Stimulated activated naive CD8-positive, alpha-beta T cell treated with anti-CD3 and anti-CD28 coated beads, Interleukin-15, Interleukin-2, amounts not matched to agents 100 U/mL and 50 U/mL, for 24 hours (primary cell): ENCODE measurements at regions not wholly inside any gene's neighbourhood (a gene's known extent, or its start where the extent isn't known, plus 50 kb on each side); places are given as distances from the start of the nearest gene placed in this dataset.

Experiments
- ATAC-seq: fragments of 150-1000 bp; cut with Tn5 transposase; one replicate; pipeline ENCODE4 v1.10.0; 2021
- DNase-seq: peaks from one replicate; pipeline ENCODE4 v3.0.0; 2021

DNA sequence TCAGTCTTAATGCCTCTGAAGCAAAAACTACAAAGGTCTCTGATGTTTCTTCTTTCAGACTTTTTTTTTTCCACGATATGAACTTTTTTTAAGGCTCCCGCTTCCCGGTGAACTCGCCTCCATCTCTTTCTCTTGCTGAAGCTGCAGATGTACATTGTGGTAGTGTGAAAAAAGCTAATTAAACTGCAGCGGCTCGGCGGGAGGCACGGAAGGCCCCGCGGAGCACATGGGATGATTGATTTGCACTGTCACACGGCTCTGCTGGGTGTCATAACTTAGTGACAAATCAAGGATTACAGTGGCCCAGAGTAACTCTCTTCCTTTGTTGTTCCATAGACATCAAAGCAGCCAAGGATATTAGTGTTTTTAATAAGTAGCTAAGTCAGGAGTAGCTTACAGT is 196.3 kb downstream of the AXIN2 start:
- ATAC-seq = no peak

DNA sequence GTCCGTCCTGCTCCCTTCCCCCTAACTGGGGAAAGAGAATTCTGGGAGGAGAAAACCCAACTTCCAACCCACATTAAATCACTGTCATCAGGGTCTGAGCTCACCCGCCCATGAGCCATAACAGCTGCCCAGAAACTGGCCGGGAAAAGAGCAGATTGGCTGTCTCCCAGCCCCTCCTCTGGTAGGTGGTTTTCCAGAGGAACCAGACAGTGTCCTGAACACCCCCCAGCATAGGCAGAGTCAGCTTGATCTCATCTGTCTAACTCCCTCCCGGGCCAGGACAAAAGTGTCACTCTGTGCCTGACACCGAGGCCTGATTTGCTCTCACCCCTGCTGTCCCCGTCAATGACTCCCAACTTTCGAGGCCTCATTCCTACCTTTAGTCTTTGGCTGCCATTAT is 197.0 kb downstream of the AXIN2 start:
- no peak for ATAC-seq
- DNase-seq = no peak

More for the DNA sequence above, 196.3 kb downstream of the AXIN2 start:
- no peak for DNase-seq

DNA sequence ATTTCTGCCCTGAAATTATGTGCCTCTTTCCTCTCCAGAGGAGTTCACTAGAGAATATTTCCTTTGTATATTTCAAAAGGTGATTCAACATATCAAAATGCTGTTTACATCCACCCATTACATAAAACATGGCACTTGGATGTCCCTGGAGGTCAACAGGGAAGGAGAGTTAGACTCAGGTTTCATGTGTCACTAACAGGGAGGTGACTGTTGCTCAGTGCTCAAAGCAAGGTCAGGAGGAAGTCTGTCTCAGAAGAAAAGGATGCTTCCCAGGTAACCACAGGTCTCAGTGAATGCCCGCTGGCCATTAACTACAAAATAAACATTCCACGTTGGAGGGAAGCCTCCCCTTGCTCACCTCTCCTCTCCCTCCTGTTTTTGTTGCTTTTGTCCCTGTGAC is 198.6 kb downstream of the AXIN2 start:
- DNase-seq = no peak
- ATAC-seq = no peak

DNA sequence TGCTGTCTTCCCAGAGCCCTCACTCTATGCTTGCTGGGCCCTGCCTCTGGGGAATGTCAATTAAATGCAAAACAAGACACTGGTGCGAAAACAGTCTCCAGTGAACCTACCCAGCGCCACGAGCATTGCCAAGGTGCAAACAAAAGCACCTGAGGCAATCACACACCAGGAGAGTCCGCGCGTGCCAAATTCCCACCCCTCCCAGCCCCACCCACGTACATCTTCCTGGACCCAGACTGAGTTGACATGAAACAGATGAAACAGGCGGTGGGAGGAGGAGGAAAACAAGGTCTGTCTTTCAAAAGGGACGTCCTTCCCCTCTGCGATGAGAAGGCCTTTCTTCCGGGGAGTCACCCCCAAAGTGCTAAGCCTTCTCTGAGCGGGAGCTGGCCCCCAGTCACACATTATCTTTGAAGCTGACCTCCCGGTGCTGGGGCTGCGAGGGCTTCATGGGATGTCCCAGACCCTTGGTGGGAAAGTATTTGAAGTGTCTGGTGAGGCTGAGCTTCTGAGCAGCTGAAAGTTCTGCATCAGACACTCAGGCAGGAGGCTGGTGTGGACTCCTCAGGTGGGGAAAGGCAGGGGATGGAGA is 200.4 kb downstream of the AXIN2 start:
- ATAC-seq (no peak), DNase-seq (no peak)

DNA sequence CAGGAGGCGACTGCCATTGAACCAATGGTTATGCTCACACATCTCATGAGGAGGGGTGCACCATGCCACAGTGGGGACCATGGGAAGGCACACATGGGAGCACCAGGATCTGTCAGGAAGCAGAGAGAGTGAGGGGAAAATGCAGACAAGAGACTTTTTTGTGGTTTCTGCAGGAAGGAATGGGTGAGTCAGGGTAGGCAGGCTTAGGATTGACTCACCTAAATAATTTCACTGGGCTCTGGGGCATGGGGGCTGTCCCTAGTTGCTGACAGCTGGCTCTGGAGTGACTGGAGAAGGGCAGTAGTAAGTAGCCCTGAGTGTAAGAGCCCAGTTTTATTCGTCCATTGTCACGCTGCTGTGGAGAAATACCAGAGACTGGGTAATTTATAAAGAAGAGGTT is 202.4 kb downstream of the AXIN2 start:
- ATAC-seq (peak; percentile 98), DNase-seq (peak; percentile 60)

DNA sequence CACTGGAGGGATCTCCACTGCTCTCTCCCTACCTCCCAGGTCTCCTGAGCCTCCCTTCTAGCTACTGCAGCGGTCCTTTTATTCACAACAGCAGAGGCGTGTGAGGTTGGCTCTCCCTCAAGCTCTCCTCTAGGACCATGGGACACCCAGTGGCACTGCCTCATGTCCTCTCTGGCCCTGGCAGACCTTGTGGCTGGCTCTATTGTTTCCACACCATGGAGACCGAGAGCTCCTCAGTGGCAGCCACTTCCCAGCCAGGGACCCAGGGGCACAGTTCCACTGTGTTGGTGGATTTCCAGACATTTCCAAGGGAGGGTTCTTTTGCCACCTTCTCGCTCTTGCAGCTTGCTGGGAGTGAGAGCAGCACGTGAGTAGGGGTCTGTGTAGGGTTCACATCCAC is 204.9 kb downstream of the AXIN2 start:
- ATAC-seq (no peak), DNase-seq (no peak)

DNA sequence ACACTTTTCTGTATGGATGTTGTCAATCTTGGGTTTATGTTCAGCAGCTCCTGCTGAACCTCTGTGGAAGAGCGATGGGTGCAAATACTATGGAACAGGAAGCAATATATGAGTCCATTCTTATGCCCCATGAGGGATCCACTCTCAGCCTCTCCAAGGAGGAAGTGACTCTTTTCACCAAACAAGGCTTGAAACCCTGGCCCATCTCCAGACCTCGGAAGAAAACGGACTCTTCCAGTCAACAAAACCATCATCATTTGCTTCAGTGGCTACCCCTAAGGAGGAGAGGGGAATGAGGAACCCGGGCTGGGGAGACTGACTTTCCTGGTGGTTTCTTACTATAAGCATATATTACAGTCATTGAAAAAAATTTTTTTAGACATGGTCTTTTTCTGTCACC is 206.2 kb downstream of the AXIN2 start:
- DNase-seq (no peak), ATAC-seq (no peak)

DNA sequence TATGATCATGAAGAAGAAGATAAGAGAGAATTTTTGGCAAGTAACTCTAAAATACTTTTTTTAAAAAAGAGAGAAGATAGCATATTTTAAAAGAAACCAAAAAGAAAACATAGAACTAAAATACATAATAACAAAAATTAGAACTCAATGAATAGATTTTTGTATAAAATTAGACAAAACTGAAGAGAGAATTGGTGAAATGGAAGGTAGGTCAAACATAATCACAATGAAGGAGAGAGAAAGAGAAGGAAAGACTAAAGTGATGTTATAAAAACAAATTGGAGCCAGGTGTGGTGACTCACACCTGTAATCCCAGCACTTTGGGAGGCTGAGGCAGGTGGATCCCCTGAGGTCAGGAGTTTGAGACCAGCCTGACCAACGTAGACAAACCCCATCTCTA is 211.5 kb downstream of the AXIN2 start:
- ATAC-seq = no peak
- no peak for DNase-seq

DNA sequence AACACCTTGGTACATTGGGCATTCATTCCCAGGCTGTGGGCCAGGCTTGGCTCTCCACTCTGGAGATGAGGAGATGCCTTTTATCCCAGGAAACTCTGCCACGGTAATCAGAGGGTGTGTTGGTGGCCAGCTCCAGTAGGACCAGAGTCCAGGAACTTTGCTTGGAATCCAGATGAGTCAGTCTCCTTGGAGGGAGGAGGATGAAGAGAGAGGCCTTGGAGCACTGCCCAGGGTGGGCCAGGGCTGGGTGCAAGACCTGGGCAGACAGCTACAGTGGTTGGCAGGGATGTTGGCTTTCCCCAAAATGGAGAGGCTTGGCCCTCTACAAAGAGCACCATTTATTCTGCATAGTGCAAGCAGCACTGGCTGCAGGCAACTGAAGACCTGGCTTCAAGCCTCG is 209.0 kb downstream of the RGS9 start:
- DNase-seq (no peak), ATAC-seq (no peak)

DNA sequence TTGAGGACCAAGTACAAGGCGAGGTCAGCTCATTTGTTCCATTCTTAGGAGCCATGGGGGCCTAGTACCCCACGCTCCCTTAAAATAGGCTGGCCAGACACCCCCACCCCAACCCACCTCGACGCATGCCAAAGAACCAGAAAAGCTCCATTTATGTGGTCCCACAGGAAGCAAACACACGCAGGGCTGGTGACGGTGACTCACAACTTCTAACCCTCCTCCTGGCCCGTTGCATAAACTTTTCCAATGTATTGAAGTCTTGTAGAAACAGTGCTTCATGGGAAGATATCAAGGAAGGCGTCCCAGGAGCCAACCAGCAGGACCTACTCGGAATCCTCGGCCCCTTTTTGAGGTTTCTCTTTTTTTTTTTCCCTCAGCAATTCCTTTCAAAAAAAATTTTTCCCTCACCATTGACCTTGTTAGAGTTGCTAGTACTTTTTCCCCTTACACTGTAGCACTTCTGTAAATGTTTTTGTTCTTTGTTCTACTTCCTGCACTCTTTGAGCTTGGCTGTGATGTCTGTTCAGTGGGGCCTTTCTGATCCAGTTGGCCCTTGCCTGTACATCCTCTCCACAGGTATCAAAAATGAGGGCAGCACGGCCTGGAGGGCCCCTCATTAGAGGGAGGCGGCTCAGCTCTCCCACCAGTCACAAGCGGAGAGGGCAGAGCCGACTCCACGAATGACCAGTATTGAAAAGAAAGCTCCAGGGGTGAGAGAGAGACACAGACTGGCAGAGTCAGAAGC is 208.3 kb downstream of the RGS9 start:
- DNase-seq (peak; percentile 53), ATAC-seq (peak; percentile 91)

DNA sequence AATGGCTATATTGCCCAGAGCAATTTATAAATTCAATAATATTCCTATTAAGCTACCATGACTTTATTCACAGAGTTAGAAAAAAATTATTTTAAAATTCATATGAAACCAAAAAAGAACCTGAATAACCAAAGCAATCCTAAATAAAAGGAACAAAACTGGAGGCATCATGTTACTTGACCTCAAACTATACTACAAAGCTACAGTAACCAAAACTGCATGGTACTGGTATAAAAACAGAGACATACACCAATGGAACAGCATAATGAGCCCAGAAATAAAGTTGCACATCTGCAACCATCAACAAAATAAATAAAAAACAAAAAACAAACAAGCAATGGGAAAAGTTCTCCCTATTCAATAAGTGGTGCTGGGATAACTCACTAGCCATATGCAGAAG is 203.2 kb downstream of the RGS9 start:
- no peak for DNase-seq
- no peak for ATAC-seq

DNA sequence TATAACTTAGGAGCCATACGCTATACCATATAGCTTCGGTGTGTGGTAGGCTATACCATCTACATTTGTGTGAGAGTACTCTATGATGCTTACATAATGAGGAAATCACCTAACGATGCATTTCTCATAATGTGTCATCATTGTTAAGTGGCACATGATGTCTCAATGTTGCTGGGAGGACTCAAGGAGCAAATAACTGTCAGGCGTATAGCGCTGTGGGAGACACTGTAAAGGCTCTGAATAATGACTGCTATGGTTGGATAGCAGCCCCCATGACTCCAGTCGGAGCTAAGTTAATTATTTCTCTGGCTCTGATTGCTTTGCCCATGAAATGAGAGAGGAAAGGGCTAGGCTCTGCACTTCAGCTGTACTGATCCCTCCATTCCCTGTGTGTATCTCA is 197.2 kb downstream of the RGS9 start:
- DNase-seq (no peak), ATAC-seq (no peak)

DNA sequence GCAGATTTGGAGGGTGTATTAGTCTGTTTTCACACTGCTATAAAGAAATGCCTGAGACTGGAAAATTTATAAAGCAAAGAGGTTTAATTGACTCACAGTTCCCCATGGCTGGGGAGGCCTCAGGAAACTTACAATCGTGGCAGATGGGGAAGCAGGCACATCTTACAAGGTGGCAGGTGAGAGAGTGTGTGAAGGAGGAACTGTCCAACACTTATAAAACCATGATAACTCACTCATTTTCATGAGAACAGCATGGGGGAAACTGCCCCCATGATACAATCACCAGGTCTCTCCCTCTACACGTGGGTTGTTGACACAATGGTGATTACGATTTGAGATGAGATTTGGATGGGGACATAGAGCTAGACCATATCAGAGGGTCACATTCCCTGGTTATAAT is 195.6 kb downstream of the RGS9 start:
- no peak for DNase-seq
- no peak for ATAC-seq

DNA sequence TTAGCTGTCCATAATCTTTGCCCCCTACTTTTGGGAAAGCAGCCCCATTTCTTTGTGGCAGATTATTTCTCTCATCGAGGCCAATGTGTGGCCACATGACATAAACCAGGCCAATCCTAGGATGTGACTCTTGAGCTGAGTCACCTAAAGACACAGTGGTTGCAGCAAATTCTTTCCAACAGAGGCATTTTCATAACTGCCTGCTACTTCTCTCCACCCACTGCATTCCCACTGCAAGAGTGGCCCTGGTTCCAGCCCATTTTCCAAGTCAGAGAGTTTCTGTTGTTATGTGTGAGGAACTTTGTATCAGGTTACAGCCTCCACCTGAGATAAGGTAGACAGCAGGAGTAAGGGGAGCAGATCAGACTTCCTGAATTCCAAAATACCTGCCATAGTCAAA is 195.2 kb downstream of the RGS9 start:
- peak; percentile 66 for ATAC-seq
- DNase-seq = no peak

DNA sequence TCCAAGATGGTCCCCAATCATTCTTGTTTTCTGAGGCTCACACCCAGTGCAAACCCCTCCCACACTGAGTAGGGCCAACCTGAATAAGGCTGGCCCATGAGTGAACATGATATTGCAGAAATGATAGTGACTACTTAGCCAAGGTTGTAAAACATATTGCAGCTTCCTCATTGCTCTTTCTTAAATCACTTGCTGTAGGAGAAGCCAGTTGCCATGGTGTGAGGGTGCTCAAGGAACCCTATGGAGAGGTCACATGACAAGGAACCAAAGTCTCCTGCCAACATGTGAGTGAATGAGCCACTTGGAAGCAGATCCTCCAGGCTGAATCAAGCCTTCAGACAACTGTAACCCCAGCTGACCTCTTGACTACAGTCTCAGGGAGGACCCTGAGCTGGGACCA is 191.4 kb downstream of the RGS9 start:
- DNase-seq (no peak), ATAC-seq (no peak)

DNA sequence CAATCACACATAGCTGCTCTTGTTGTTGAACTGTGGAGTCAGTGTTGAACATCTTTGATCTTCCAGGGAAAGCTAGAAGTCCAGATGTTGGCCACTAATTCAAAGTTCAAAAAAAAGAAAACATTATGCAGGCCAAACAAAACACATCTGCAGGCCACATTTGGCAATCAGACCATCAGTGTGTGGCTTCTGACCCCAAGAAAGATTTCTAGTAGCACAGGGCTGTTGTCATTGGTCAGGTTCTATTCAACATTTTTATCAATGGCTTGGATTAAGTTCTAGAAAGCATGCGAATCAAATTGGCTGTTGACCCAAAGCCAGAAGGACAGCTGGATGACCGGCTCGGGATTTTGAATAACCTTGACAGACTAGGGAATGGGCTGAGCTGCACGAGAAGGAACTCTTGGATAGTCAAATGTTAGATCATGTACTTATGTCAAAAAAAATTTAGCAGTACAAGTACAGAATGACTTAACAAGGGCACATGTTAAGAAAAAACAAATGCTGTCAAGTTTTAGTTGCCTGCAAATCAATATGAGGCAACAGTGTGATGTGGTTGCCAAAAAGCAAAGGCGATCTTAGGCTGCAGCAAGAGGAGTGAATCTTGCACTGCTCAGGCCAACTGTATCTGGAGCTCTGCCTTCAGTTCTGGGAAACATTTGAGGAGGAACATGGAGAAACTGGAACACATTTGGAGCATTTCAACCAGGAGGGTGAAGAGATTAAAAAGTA is 187.6 kb downstream of the RGS9 start:
- ATAC-seq (no peak), DNase-seq (no peak)

DNA sequence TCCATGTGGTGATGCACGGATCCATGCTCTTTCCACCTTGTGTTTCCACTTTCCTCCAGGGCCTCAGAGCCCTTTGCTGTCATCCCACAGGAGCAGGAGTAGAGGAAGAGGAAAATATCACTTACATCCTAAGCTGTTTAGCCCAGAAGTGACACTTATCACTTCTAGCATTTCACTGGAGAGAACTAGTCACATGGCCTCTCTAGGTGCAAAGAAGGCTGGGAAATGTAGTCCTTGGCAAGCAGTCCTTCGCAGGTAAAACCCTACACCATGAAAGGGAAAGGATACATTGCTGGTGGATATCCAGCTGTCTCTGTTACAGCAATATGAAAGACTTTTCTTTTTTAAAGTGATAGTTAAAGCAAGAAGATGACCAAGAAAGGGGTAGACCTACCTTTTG is 185.9 kb downstream of the RGS9 start:
- DNase-seq (no peak), ATAC-seq (no peak)

DNA sequence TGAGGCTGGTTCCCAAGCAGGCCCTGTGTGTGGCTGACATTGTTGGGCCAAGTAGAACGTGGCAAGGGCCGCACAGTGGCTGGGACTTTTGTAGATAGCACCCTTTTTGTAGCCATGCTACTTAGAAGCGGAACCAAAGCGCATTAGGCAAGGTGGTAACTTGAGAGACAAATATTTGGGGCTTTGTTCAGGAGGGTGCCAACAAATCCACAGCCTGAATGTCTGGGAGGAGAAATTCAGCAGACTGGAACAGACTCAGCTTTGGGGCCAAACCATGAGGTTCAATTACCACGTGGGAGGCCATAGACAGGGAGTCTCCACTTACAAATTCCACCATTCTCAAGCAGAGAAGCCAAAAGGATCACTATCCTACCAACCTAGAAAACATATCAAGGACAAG is 183.7 kb downstream of the RGS9 start:
- no peak for ATAC-seq
- no peak for DNase-seq

DNA sequence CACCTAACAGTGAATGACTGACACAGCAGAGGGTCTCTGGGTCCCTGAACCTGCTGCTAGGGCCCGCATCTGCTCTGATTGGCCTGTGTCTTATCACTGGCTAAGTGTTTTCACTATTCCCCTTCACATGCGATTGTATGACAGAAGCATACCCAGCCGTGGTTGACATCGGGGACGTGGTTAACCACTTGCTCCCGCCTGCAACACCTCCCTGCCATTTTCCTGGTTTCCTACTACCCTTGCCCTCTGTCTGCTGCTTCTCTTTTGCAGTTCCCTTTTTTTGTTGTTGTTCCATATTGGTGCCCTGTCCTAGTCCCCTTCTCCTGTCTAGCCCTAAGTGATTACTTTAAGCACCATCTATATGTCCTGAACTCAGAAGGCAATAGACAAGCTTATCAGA is 177.0 kb downstream of the RGS9 start:
- DNase-seq (peak; percentile 36), ATAC-seq (no peak)

DNA sequence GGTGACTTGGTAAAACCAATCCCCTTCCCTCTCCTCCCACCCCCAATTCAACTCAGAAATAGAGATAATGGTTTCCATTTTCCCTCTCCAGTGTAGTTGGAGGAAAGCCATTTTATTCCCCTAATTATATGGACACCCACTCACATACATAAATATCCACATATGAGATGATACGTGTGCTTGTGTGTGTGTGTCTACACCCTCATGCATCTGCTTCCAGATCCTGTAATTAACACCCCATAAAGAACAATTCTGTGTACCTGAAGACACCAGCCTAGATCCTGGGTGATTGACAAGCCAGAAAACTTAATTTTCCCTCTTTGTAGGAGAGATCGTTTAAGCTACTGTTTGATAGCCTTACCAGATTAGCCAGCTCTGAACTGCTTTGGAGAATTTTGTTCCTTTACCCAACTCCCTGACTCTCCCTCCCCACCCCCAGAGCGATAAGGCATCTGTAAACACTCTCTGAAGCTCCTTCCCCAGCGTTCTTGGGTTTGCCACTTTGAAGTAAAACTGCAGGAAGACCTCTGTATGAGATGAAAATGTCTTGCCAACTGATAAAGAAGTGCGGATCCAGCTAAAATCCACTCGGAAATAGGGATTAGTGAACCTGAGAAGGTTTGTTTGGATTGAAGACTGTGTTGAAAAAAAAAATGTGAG is 175.7 kb downstream of the RGS9 start:
- no peak for ATAC-seq
- no peak for DNase-seq

DNA sequence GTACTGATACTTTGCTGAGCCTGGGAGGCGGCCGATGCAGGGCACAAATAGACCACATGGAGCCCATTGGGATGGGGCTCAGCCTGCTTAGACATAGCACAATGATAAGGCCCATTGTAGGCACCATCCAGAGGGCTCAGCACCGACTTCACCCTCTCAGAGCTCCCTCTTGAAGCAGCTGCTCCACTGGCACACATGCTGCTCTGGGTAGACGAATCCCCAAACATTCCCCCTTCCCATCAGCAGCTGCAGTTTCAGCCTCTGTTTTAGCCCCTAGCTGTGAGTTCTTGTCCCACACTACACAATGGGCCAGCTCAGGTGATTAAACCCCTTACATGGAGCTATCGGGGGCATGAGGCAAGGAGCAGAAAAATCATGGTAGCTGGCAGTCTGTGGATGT is 174.1 kb downstream of the RGS9 start:
- DNase-seq (no peak), ATAC-seq (no peak)

DNA sequence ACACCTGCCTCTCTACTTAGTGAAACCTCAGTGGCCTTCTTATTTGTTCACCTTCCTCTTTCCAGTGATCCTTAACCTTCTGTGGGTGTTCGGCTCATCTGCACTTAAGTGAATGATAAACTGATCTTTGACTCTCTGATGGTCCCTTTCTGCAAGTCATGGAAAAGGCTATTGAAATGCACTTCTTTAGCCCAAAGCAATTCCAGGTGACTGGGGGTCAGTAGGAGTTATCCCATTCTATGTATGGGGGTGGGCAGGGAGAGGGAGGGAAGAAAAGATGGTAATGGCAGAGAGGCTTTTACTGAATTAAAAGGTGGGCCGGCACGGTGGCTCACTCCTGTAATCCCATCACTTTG is 170.8 kb downstream of the RGS9 start:
- ATAC-seq = no peak

More for the DNA sequence above, 170.8 kb downstream of the RGS9 start:
- DNase-seq = no peak
